ENCODE measurements at regions not wholly inside any gene's neighbourhood (a gene's known extent, or its start where the extent isn't known, plus 50 kb on each side); places are given as distances from the start of the nearest gene placed in this dataset.

DNA sequence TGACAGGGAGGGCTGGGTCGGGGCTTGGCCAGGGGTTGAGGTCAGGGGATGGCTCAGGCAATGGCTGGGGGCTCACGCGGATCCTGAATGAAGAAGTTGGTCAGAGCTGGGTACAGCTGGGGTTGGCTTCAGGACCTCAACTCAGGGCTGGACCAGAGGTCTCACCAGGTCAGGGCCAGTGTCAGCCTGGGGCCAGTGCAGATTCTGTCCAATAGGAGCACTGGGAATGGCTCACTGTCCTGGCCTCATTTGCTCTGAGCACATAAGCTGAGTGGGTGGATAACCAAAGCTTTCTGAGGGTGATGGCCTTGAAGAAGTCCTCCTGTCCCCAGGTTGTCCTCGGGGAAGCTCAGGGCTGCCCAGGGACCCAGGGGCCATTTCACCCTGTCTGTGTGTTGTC is 54.9 kb upstream of the PCBD1 start:
- TF ChIP-seq, protein P1, sequence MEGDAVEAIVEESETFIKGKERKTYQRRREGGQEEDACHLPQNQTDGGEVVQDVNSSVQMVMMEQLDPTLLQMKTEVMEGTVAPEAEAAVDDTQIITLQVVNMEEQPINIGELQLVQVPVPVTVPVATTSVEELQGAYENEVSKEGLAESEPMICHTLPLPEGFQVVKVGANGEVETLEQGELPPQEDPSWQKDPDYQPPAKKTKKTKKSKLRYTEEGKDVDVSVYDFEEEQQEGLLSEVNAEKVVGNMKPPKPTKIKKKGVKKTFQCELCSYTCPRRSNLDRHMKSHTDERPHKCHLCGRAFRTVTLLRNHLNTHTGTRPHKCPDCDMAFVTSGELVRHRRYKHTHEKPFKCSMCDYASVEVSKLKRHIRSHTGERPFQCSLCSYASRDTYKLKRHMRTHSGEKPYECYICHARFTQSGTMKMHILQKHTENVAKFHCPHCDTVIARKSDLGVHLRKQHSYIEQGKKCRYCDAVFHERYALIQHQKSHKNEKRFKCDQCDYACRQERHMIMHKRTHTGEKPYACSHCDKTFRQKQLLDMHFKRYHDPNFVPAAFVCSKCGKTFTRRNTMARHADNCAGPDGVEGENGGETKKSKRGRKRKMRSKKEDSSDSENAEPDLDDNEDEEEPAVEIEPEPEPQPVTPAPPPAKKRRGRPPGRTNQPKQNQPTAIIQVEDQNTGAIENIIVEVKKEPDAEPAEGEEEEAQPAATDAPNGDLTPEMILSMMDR (IDR thresholded peaks at IDR 0.05): no peak
- TF ChIP-seq POLR2A (IDR thresholded peaks at IDR 0.05): no peak

Data from thyroid gland (tissue), 4 donors.